ENCODE measurements at regions not wholly inside any gene's neighbourhood (a gene's known extent, or its start where the extent isn't known, plus 50 kb on each side); places are given as distances from the start of the nearest gene placed in this dataset.

DNA sequence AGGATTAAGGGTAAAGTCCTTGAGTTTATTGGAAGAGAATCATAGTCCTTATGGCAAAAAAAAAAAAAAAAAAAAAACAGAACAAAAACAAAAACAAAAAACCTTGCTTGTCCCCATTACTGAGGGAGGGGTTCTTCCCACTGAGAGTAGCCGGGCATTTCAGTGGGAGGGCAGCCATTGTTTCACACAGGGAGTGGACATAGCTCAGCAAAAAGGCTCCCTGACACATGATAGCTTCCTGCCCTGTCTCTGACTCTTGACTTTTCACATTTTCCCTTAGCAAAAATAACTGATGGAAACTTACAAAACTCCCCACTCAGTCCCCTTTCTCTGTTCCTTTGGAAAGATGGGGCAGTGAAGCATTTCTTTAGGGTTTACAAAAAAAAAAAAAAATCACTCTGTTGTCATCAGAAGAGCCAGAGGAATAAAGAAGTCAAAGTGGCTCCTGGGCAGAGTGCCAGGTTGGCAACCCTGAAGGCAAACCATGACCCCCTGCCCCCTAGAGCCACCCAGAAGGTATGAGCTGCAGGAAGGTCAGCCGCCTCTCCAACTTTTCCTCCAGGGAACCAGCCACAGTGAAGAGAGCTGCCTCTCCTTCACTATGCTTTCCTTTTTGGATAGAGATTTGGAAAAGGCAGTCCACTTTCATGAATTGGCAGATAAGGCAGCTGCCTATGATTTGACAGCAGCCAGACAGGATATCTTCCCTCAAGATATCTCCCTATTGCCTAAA lies 170.6 kb downstream of the KDR start:
- TF ChIP-seq, protein P1, sequence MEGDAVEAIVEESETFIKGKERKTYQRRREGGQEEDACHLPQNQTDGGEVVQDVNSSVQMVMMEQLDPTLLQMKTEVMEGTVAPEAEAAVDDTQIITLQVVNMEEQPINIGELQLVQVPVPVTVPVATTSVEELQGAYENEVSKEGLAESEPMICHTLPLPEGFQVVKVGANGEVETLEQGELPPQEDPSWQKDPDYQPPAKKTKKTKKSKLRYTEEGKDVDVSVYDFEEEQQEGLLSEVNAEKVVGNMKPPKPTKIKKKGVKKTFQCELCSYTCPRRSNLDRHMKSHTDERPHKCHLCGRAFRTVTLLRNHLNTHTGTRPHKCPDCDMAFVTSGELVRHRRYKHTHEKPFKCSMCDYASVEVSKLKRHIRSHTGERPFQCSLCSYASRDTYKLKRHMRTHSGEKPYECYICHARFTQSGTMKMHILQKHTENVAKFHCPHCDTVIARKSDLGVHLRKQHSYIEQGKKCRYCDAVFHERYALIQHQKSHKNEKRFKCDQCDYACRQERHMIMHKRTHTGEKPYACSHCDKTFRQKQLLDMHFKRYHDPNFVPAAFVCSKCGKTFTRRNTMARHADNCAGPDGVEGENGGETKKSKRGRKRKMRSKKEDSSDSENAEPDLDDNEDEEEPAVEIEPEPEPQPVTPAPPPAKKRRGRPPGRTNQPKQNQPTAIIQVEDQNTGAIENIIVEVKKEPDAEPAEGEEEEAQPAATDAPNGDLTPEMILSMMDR (IDR thresholded peaks at IDR 0.05 in 2 of 3, conservative IDR thresholded peaks at IDR 0.05 in 1 of 3; ENCODE audit: borderline replicate concordance in 1 of 3, insufficient read depth in 1 of 3, low read depth in 2 of 3, low read length in 2 of 3): no peak
- TF ChIP-seq POLR2A (IDR thresholded peaks at IDR 0.05; ENCODE audit: borderline replicate concordance, extremely low read depth, insufficient read depth, insufficient read length) (no peak), MAX (IDR thresholded peaks at IDR 0.05) (no peak), EZH2phosphoT487 (IDR thresholded peaks at IDR 0.05; ENCODE audit: borderline replicate concordance) (no peak), ATF3 (IDR thresholded peaks at IDR 0.05) (no peak), POLR2AphosphoS5 (IDR thresholded peaks at IDR 0.05; ENCODE audit: low read depth, low read length) (no peak)
